DOHH2 (cell line): ENCODE measurements at regions not wholly inside any gene's neighbourhood (a gene's known extent, or its start where the extent isn't known, plus 50 kb on each side); places are given as distances from the start of the nearest gene placed in this dataset.

Experiments
- H3F3A ChIP-seq: fragments of 200-600 bp; sonication (generic), shearing (Covaris generic); 2 replicates; pipeline ENCODE4 v1.6.0; 2016; ENCODE audit warnings: antibody characterized with exemption, mild to moderate bottlenecking; ENCODE audit not compliant: control insufficient read depth, insufficient read depth
- H3K27ac ChIP-seq: fragments of 200-600 bp; sonication (generic); 2 replicates; pipeline ENCODE4 v1.5.1; 2014; ENCODE audit warnings: low read depth, mild to moderate bottlenecking, low read length, moderate library complexity
- H3K27me3 ChIP-seq: fragments of 200-600 bp; sonication (generic); 2 replicates; pipeline ENCODE4 v1.6.1; 2014; ENCODE audit warnings: mild to moderate bottlenecking, low read length, mixed read lengths; ENCODE audit not compliant: control insufficient read depth
- H3K36me3 ChIP-seq: fragments of 200-600 bp; sonication (generic); 2 replicates; pipeline ENCODE4 v1.6.1; 2014; ENCODE audit warnings: mild to moderate bottlenecking, low read length, moderate library complexity, mixed read lengths; ENCODE audit not compliant: control insufficient read depth
- H3K4me1 ChIP-seq: fragments of 200-600 bp; sonication (generic); 2 replicates; pipeline ENCODE4 v1.6.1; 2014; ENCODE audit warnings: mild to moderate bottlenecking, low read length, mixed read lengths; ENCODE audit not compliant: control insufficient read depth
- H3K4me2 ChIP-seq: fragments of 200-600 bp; sonication (generic); 2 replicates; pipeline ENCODE4 v1.6.0; 2014; ENCODE audit warnings: mild to moderate bottlenecking, low read length, moderate library complexity
- H3K4me3 ChIP-seq: fragments of 200-600 bp; sonication (generic); 2 replicates; pipeline ENCODE4 v1.5.1; 2014; ENCODE audit warnings: mild to moderate bottlenecking, low read length, mixed read lengths
- H3K79me2 ChIP-seq: fragments of 200-600 bp; sonication (generic); 2 replicates; pipeline ENCODE4 v1.6.1; 2014; ENCODE audit warnings: mild to moderate bottlenecking, low read length, mixed read lengths; ENCODE audit not compliant: control insufficient read depth
- H3K9me2 ChIP-seq: fragments of 200-600 bp; sonication (generic); replicated peaks from 2 replicates; pipeline ENCODE4 v1.6.1; 2014; ENCODE audit warnings: mild to moderate bottlenecking, low read length, mixed read lengths; ENCODE audit not compliant: control insufficient read depth
- H3K9me3 ChIP-seq: fragments of 200-600 bp; sonication (generic); 2 replicates; pipeline ENCODE4 v1.6.1; 2014; ENCODE audit warnings: antibody characterized with exemption, low read length, mixed read lengths; ENCODE audit not compliant: control insufficient read depth, insufficient read depth
- H4K20me1 ChIP-seq: fragments of 200-600 bp; sonication (generic); 2 replicates; pipeline ENCODE4 v1.6.0; 2014; ENCODE audit warnings: low read depth, mild to moderate bottlenecking, antibody characterized with exemption, low read length, moderate library complexity; ENCODE audit not compliant: control insufficient read depth, insufficient read depth
- CTCF ChIP-seq: fragments of 200-600 bp; sonication (generic); IDR thresholded peaks from one replicate; pipeline ENCODE4 v1.5.1; 2014; ENCODE audit warnings: antibody characterized with exemption, mild to moderate bottlenecking, low read depth, low read length; ENCODE audit not compliant: poor library complexity, severe bottlenecking
- EZH2phosphoT487 ChIP-seq: fragments of 200-600 bp; sonication (generic); IDR thresholded peaks from 2 replicates; pipeline ENCODE4 v1.6.1; 2017; ENCODE audit warnings: borderline replicate concordance, mild to moderate bottlenecking, antibody characterized with exemption, low read length, moderate library complexity, mixed read lengths

DNA sequence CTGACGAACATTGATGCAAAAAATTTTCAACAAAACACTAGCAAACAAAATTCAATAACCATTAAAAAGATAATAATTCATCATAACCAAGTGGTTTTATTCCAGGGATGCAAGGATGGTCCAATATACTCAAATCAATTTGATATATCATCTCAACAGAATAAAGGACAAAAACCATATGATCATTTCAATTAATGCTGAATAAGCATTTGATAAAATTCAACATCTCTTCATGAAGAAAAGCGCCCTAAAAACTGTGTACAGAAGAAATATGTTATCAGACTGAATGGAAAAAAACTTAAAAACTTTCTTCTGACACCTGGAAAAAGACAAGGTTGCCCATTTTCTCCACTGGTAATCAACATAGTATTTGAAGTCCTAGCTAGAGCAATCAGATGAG, 720.3 kb upstream of the RGMB start:
- H3K27me3 ChIP-seq: no peaks in the 10 kb centered on the region
- no peaks in the 10 kb centered on the region for H3K9me3 ChIP-seq
- H3K4me3 ChIP-seq: no peak overlapping the region
- H3K27ac ChIP-seq: no peak overlapping the region
- H3K36me3 ChIP-seq: no peaks in the 10 kb centered on the region
- no peak for TF ChIP-seq EZH2phosphoT487
- TF ChIP-seq CTCF: no peak
- H3K4me1 ChIP-seq: no peaks in the 10 kb centered on the region
- no peak overlapping the region for H3K4me2 ChIP-seq
- H3F3A ChIP-seq: no peaks in the 10 kb centered on the region
- no peaks in the 10 kb centered on the region for H3K79me2 ChIP-seq
- H3K9me2 ChIP-seq: no peaks in the 10 kb centered on the region
- H4K20me1 ChIP-seq: no peaks in the 10 kb centered on the region

- Histone ChIP-seq H3K27me3 (no peaks in the 10 kb centered on the region), H3K27ac (no peak overlapping the region), H3K4me2 (no peak overlapping the region), H3K79me2 (no peaks in the 10 kb centered on the region), H3F3A (no peaks in the 10 kb centered on the region), H3K9me3 (no peaks in the 10 kb centered on the region), H4K20me1 (no peaks in the 10 kb centered on the region), H3K4me3 (no peak overlapping the region), H3K4me1 (no peaks in the 10 kb centered on the region), H3K9me2 (no peaks in the 10 kb centered on the region), H3K36me3 (no peaks in the 10 kb centered on the region)
- TF ChIP-seq CTCF (no peak), EZH2phosphoT487 (no peak)
Observed at GRCh38 chr5:98060148-98060547, 713.3 kb upstream of the RGMB start.

DNA sequence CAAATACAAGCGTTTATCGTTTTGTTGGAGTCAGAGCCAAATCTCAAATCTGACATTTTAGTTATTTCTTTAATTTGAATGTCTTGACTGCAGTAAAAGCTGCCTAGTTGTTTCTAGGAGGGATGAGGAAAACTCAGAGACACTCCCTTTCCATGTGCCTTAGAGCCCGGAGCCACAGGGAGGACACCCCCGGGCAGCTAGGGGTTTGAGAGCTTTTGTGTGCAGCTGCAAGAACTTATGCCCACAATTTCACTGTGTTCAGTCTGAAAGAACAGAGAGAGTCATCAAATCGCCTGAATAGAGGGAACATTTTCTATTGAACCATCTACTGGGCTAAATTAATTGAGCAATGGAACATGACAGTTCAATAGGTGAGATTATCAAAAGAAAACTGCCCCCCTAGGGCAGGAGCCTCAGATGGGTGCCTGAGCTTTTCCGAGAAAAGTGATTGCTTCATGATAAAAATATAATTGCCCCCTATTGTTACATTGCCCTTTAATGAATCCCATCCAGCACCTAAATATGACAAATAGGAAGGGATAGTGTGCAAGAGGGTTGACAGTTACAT, 709.3 kb upstream of the RGMB start:
- H3K9me3 ChIP-seq: no peaks in the 10 kb centered on the region
- no peaks in the 10 kb centered on the region for H3K4me1 ChIP-seq
- no peaks in the 10 kb centered on the region for H3K79me2 ChIP-seq
- no peaks in the 10 kb centered on the region for H3F3A ChIP-seq
- H3K4me2 ChIP-seq: no peak overlapping the region
- no peaks in the 10 kb centered on the region for H4K20me1 ChIP-seq
- H3K4me3 ChIP-seq: no peak overlapping the region
- no peaks in the 10 kb centered on the region for H3K27me3 ChIP-seq
- no peak for TF ChIP-seq CTCF
- no peak for TF ChIP-seq EZH2phosphoT487
- no peaks in the 10 kb centered on the region for H3K9me2 ChIP-seq
- no peaks in the 10 kb centered on the region for H3K36me3 ChIP-seq
- H3K27ac ChIP-seq: no peak overlapping the region
